ENCODE measurements at regions not wholly inside any gene's neighbourhood (a gene's known extent, or its start where the extent isn't known, plus 50 kb on each side); places are given as distances from the start of the nearest gene placed in this dataset.
"Not testable (repeated sequence)": the region's sequence is repeated elsewhere in the genome, so short reads cannot be mapped to it uniquely, and the experiment has no call there.

DNA sequence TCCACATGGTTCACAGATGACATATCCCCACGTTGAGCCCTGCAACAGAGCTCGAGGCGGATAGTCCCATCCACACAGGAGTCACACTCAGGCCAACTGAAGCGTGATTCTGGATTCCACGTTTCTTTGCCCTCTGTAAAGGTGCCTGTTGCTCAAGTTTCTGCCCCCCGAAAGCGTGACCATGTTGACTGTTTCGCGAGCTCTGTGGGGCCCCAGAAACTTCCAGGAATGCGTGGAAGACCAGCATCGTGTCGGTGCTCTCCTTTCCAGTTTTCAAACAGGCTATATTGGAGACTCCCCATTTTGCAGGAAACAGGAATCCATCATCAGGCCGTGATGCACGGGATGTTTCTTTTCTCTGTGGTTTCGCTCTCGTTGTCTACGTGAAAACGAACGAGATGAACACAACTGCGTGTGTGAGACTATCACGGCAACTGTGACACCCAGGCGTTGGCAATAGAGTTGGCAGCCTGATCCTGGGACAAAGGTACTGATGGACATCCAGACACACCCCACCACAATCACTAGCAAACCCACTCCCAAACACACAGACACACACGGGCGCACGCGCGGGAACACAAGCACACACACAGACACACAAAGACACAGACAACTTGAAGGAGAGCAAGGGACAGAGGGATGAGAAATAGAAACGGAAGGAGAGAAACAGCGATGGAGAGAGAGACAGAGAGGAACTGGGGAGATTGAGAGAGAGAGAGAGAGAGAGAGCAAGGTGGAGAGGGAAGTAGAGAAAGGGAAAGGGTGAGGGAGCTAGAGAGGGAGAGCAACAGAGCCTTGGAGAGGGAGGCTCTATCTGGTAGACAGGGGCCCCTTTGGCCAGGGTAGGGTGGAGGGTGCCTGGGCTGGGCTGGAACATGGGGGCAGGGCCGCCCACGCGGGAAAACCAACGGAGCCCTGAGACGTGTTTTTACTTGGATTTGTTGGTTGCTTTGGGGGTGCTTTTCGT, 1609.3 kb downstream of the SPATA31A7 start:
- peak overlapping the region; percentile 36 for H3K4me3 ChIP-seq (ENCODE audit: low read length)
- DNase-seq (ENCODE audit: low read depth) = not testable (repeated sequence)

DNA sequence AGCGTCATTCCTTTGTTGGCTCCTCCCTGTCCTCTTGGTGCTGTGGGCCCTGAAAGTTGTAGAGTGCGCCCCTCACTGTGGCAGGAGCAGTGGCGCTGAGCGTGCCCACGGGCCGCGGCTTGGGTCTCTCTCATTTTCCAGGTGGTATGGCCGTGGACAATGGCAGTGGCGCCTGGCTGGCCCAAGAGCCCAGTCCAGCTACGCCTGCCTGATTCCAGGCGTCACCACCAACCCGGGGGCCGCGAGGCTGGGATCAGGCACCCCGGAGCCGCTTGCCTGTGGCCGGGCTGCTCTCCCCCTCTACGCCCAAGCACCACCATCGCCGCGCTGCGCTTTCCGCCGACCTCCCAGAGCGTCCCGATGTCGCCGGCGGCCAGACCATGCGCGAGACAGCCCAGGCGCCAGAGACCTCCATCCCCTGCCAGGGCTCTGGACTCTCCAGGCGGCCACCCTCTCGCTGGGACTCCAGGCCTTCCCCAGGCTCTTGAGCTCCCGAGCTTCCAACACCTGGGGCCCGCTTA, 1610.1 kb downstream of the SPATA31A7 start:
- peak overlapping the region; percentile 36 for H3K4me3 ChIP-seq (ENCODE audit: low read length)

DNA sequence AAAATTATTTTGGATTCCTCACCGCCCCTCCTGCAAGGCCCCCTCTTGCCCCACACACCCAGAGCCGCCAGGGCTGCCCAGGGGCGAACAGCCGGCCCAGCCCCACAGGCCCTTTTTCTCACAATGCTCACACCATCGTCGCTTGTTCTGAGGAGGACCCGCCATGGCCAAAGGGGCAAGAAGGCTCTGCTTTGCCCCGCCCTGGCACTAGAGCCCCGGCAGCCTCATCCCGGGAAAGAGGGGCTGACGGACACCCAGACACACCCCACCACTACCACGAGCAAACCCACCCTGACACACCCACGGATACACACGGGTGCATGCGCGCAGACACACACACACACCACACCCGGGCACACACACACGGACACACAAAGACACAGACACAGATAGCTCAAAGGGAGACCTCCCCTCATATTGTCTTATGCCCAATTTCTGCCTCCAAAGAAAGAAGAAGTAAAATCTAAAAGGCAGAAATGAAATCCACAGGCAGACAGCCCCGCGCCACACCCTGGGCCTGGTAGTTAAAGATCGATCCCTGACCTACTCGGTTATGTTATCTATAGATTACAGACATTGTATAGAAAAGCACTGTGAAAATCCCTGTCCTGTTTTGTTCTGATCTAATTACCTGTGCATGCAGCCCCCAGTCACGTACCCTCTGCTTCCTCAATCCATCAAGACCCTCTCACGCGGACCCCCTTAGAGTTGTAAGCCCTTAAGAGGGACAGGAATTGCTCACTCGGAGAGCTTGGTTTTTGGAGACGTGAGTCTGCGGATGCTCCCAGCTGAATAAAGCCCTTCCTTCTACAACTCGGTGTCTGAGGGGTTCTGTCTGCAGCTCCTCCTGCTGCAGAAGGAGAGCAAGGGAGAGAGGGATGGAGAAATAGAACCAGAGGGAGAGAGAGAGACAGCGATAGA, 1610.9 kb downstream of the SPATA31A7 start:
- DNase-seq (ENCODE audit: low read depth) = not testable (repeated sequence)
- H3K4me3 ChIP-seq (ENCODE audit: low read length) = peak overlapping the region; percentile 36

More for the DNA sequence above, 1610.1 kb downstream of the SPATA31A7 start:
- DNase-seq (ENCODE audit: low read depth) = not testable (repeated sequence)

DNA sequence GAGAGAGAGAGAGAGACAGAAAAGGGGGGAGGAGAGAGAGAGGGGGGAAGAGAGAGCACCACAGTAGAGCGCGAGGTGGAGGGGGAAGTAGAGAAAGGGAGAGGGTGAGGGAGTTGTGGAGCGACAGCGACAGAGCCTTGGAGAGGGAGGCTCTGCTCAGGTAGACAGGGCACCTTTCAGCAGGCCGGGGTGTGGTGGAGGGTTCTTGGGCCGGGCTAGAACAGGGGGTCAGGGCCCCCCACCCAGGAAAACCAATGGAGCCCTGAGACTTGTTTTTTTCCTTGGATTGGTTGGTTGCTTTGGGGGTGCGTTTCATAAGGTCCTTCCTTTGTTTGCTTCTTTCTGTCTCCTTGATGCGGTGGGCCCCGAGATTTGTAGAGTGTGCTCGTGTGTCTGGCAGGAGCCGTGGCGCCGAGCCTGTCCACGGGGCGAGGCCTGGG, 1611.6 kb downstream of the SPATA31A7 start:
- DNase-seq (ENCODE audit: low read depth) = not testable (repeated sequence)
- peak overlapping the region; percentile 64 for H3K4me3 ChIP-seq (ENCODE audit: low read length)

DNA sequence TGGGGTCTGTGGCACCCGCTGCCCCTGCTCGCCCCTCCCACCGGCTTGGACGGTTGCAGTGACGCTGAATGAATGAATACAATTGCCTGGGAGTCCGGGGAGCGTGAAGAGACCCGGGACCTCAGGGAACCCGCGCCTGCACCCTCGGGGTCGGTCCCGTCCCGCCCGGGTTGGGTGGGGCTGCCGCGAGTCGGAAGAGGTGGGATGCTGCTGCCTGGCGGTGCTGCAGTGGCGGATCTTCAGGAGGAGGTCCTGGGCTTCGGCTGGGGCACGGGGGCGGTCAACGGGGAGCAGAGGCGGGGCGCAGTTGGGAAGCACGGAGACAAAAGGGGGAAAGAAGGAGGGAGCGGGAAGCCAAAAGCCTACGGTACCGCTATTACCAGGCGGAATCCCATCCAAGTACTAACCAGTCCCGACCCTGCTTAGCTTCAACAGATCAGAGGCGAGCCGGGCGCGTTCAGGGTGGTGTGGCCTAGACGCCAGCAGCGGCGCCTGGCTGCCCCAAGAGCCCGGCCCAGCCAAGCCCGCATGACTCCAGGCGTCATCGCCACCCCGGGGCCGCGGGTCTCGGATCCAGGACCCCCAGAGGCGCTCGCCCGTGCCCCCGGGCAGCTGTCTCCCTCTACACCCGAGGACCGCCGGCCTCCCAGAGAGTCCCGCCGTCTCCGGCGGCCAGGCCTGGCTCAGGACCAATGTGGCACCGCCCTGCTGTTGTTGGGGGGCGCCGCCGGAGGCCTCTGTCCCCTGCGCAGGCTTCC, 1612.3 kb downstream of the SPATA31A7 start:
- not testable (repeated sequence) for DNase-seq (ENCODE audit: low read depth)
- TF ChIP-seq, protein P1, sequence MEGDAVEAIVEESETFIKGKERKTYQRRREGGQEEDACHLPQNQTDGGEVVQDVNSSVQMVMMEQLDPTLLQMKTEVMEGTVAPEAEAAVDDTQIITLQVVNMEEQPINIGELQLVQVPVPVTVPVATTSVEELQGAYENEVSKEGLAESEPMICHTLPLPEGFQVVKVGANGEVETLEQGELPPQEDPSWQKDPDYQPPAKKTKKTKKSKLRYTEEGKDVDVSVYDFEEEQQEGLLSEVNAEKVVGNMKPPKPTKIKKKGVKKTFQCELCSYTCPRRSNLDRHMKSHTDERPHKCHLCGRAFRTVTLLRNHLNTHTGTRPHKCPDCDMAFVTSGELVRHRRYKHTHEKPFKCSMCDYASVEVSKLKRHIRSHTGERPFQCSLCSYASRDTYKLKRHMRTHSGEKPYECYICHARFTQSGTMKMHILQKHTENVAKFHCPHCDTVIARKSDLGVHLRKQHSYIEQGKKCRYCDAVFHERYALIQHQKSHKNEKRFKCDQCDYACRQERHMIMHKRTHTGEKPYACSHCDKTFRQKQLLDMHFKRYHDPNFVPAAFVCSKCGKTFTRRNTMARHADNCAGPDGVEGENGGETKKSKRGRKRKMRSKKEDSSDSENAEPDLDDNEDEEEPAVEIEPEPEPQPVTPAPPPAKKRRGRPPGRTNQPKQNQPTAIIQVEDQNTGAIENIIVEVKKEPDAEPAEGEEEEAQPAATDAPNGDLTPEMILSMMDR (conservative IDR thresholded peaks at IDR 0.05; ENCODE audit: low read depth, low read length) = peak; percentile 3
- H3K4me3 ChIP-seq (ENCODE audit: low read length) = peak overlapping the region; percentile 64

DNA sequence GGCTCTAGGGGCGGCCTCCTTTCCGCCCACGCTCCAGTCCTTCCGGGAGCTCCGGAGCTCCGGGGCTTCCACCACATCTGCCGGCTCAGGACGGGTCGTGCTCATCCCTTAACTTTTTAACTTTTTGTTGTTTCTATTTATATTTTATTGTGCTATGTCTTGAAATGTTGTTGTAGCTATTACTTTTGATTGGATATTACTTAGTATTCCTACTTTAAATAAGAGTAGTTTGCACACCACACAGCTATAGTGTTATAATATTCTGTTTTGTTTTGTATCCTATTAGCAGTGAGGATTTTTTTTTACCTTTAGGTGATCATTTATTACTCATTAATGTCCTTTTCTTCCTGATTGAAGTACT, 1612.9 kb downstream of the SPATA31A7 start:
- not testable (repeated sequence) for DNase-seq (ENCODE audit: low read depth)
- H3K4me3 ChIP-seq (ENCODE audit: low read length) = peak overlapping the region; percentile 64

DNA sequence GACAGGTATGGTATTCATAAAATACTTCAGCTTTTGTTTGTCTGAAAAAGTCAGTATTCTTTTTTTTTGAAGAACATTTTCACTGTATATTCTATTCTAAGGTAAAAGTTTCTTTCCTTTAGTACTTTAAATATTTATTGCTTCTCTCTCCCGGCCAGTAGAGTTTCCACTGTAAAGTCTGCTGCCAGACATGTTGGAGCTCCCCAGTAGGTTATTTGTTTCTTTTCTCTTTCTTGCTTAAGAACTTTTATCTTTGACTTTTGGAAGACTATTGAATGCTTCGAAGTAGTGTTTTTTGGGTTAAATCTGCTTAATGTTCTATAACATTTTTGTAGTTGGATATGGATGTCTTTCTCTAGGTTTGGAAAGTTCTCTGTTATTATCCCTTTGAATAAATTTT, 1613.3 kb downstream of the SPATA31A7 start:
- H3K4me3 ChIP-seq (ENCODE audit: low read length); DNase-seq (ENCODE audit: low read depth): not testable (repeated sequence)

DNA sequence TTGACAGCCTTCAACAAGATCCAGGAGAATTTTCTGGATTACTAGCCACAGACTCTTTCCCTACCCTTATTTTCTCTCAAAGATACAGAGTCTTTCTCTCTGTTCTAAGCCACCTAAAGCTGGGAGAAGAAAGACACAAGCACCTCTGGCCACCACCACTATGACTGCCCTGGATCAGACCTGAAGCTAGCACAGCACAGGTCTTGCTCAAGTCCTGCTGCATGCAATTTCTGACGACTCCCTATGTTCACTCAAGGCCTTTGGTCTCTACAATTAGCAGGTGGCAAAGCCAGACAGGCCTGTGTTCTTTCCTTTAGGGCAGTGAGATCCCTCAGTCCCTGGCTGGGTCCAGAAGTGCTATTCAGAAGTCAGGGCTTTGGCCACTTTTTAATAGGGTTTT, 1614.5 kb downstream of the SPATA31A7 start:
- not testable (repeated sequence) for DNase-seq (ENCODE audit: low read depth); H3K4me3 ChIP-seq (ENCODE audit: low read length)

DNA sequence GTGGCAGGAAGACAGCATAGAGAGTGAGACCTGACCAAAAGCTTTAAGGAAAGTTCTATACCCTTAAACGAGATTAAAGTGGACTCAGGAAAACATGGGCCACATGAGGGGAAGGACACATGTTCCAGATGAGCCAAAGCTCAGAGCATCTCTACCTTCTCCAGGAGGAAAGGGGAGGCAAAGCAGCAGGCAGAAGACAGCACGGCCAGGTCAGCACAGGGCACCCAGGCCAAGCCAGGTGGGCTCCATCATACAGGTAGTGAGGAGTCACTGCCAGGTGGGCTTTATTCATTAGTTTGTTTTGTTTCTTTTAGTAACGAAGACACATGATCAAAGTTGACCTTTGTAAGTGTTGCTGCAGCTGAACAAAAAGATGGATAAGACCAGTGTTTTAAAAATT, 1617.6 kb downstream of the SPATA31A7 start:
- not testable (repeated sequence) for H3K4me3 ChIP-seq (ENCODE audit: low read length); DNase-seq (ENCODE audit: low read depth)

DNA sequence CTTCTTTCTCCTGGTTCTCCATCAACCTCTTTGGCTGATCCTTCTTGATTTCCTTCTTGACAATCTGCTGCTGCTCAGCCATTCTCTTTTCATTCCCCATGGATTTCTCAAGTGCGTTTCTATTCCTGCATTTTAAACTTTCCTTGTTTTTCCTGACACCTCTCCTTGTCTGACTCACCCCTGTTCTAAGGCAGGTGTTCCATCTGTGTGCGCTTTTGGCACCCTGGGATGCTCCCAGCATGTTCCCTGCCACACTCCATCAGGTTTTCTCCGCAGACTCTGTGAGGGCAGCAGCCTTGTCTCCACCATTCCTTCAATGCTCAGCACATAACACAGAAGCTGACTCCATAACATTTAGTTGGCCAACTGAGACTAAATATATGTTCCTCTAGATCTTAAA, 1618.2 kb downstream of the SPATA31A7 start:
- DNase-seq (ENCODE audit: low read depth); H3K4me3 ChIP-seq (ENCODE audit: low read length): not testable (repeated sequence)

DNA sequence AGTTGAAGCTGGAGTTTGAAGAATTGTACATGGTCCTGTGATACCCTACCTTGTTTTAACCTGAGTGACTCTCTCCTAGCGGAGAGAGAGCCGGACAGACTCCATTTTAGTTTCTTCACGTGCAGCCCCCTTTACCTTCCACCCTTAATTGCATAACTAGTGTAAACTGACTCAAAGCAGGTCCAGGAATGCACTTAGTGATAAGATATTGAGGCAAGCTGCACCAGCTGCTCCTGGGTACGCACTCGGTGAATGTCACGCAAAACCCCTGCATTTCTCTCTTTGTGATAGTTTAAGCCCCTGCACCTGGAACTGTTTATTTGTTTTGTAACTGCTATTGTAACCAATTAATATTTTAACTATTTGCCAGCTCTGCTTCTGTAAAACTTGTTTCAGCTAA, 1620.5 kb downstream of the SPATA31A7 start:
- DNase-seq (ENCODE audit: low read depth); H3K4me3 ChIP-seq (ENCODE audit: low read length): not testable (repeated sequence)

DNA sequence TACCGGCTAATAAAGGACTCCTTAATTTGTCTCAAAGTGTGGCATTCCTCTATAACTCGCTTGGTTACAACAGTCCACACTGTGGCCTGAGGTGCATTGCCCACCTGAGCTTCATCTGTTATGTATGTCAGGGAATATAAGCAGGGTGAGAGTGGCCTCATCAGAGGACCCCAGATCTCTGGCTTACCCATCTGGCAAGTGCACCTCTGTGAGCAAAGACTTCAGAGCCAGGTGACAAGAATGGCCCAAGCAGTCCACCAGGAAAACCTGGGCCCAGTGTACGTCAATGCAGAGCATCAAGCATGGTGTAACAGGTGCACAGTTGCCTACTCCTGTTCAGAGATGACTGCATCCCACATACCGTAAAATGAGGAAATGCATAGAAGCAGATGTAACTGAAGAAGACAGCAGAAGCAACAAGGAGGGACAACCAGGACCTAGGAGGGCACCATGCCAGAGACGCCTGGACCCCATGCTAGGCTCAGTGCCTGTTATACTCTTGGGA, 1621.0 kb downstream of the SPATA31A7 start:
- not testable (repeated sequence) for DNase-seq (ENCODE audit: low read depth); H3K4me3 ChIP-seq (ENCODE audit: low read length)

DNA sequence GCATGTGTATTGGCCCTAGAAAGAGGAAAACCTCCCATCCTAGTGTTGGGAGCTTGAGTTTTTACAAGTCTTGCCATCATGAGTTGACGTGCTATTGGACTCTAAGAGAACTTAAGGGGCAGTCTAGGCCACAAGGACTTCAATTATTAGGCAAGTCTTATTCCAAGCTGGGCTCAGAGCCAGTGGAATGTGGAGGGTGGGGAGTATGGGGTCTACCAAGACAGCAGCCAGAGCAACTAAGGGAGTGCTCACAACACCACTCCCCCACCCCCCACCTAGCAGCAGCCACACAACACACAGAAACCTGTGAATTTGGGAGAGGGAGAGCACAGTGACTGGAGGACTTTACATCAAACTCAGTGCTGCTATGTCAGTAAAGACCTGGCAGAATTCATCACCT, 1625.6 kb downstream of the SPATA31A7 start:
- not testable (repeated sequence) for DNase-seq (ENCODE audit: low read depth); H3K4me3 ChIP-seq (ENCODE audit: low read length)

DNA sequence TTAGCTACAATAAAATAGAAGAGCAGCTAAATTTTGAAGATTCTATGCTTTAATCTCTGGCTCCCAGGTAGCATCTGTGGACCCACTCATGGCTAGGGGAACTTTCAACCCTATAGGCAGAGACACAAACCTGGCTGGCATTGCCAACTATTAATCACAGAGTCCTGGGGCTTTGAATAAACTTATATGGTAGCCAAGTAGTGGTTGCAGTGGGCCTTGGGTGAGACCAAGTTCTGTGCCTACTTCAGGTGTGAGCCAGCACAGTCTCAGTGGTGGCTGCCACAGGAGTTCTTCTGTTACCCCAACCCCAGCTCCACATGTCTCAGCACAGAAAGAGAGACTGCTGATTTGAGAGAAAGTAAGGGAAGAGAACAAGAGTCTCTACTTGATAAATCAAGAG, 1626.5 kb downstream of the SPATA31A7 start:
- not testable (repeated sequence) for DNase-seq (ENCODE audit: low read depth); H3K4me3 ChIP-seq (ENCODE audit: low read length)

DNA sequence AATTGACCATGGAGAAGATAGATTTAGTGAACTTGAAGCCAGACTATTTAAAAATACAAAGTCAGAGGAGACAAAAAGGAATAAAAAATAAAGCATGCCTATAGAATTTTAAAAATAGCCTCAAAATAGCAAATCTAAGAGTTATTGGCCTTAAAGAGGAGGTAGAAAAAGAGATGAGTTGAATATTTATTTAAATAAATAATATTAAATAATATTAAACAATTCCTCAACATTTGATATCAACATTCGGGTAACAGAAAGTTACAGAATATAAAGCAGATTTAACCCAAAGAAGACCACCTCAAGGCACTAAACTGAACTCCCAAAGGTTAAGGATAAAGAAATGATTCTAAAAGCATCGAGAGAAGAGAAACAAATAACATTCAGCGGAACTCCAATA, 1627.4 kb downstream of the SPATA31A7 start:
- not testable (repeated sequence) for DNase-seq (ENCODE audit: low read depth)

DNA sequence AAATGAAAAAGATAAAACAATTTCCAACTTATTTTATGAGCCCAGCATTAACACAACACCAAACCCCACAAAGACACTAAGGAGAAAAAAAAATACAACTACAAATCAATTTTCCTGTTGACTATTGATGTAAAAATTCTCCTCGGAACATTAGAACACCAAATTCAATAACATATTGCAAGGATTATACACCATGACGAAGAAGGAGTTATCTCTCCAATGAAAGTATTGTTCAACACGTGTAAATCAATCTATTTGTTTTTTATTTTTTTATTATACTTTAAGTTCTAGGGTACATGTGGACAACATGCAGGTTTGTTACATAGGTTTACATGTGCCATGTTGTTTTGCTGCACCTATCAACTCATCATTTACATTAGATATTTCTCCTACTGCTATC, 1632.3 kb downstream of the SPATA31A7 start:
- not testable (repeated sequence) for H3K4me3 ChIP-seq (ENCODE audit: low read length); DNase-seq (ENCODE audit: low read depth)

More for the DNA sequence above, 1627.4 kb downstream of the SPATA31A7 start:
- H3K4me3 ChIP-seq (ENCODE audit: low read length) = not testable (repeated sequence)
